ENCODE measurements at regions not wholly inside any gene's neighbourhood (a gene's known extent, or its start where the extent isn't known, plus 50 kb on each side); places are given as distances from the start of the nearest gene placed in this dataset.
"Not testable (repeated sequence)": the region's sequence is repeated elsewhere in the genome, so short reads cannot be mapped to it uniquely, and the experiment has no call there.

GRCh38 chr7:55261386-55261770 lies 103.8 kb upstream of the LANCL2 start:
- no peaks in the 10 kb centered on the region for H3K9me3 ChIP-seq (ENCODE audit: low read length)

GRCh38 chr7:55265328-55265727 lies 99.8 kb upstream of the LANCL2 start:
- POLR2A ChIA-PET: interaction anchor here (0.6 to 1.0 kb wide), 5 partner anchors 19 to 506 kb away, joined by 3 read pairs; partner anchors contain the start of gene SEC61G
- H3K36me3 ChIP-seq (ENCODE audit: insufficient read depth, low read length); CTCF ChIA-PET (ENCODE audit: unreplicated experiment); H3K79me2 ChIP-seq (ENCODE audit: insufficient read depth, low read depth, low read length); H3K4me3 ChIP-seq (ENCODE audit: low read depth, low read length, poor library complexity, severe bottlenecking); H4K20me1 ChIP-seq (ENCODE audit: insufficient read depth, low read length); H3K4me1 ChIP-seq (ENCODE audit: insufficient read depth, low read length, poor library complexity, severe bottlenecking); H3K4me2 ChIP-seq (ENCODE audit: low read length); intact Hi-C loops (cut with micrococcal nuclease; ENCODE audit: unreplicated experiment); H2AFZ ChIP-seq (ENCODE audit: low read length); H3K27ac ChIP-seq (ENCODE audit: low read depth, low read length, poor library complexity, severe bottlenecking); DNase-seq (ENCODE audit: low spot score); H3K9me3 ChIP-seq (ENCODE audit: low read length); H3K9me2 ChIP-seq (ENCODE audit: insufficient read depth, low read length); BruUV-seq (replicated peaks): not testable (repeated sequence)

More at GRCh38 chr7:55261386-55261770, 103.8 kb upstream of the LANCL2 start:
- Histone ChIP-seq H3K36me3 (ENCODE audit: insufficient read depth, low read length) (no peaks in the 10 kb centered on the region), H2AFZ (ENCODE audit: low read length) (no peak overlapping the region), H3K79me2 (ENCODE audit: insufficient read depth, low read depth, low read length) (no peaks in the 10 kb centered on the region), H3K9me2 (ENCODE audit: insufficient read depth, low read length) (no peaks in the 10 kb centered on the region), H3K27ac (ENCODE audit: low read depth, low read length, poor library complexity, severe bottlenecking) (no peak overlapping the region), H3K4me2 (ENCODE audit: low read length) (no peak overlapping the region), H3K4me1 (ENCODE audit: insufficient read depth, low read length, poor library complexity, severe bottlenecking) (no peaks in the 10 kb centered on the region), H3K4me3 (ENCODE audit: low read depth, low read length, poor library complexity, severe bottlenecking) (no peak overlapping the region), H4K20me1 (ENCODE audit: insufficient read depth, low read length) (no peaks in the 10 kb centered on the region)
- no peak for DNase-seq (ENCODE audit: low spot score)
- TF ChIP-seq EZH2phosphoT487 (IDR thresholded peaks at IDR 0.05; ENCODE audit: borderline replicate concordance, low read depth, low read length): no peak
- no peak for TF ChIP-seq CTCF (conservative IDR thresholded peaks at IDR 0.05; ENCODE audit: low read length)
- ChIA-PET CTCF (ENCODE audit: unreplicated experiment) (no interaction called here), POLR2A (no interaction called here)
- no TSS peak for BruUV-seq (replicated peaks)
- intact Hi-C loops (cut with micrococcal nuclease; ENCODE audit: unreplicated experiment): no loop called here

GRCh38 chr7:55265836-55266642 lies 99.1 kb upstream of the LANCL2 start:
- TF ChIP-seq EZH2phosphoT487 (IDR thresholded peaks at IDR 0.05; ENCODE audit: borderline replicate concordance, low read depth, low read length): no peak
- no peak for TF ChIP-seq CTCF (conservative IDR thresholded peaks at IDR 0.05; ENCODE audit: low read length)
- H4K20me1 ChIP-seq (ENCODE audit: insufficient read depth, low read length): no peaks in the 10 kb centered on the region
- no TSS peak for BruUV-seq (replicated peaks)
- H3K4me3 ChIP-seq (ENCODE audit: low read depth, low read length, poor library complexity, severe bottlenecking): no peak overlapping the region
- no peak for DNase-seq (ENCODE audit: low spot score)
- no peak overlapping the region for H3K4me2 ChIP-seq (ENCODE audit: low read length)
- no peaks in the 10 kb centered on the region for H3K79me2 ChIP-seq (ENCODE audit: insufficient read depth, low read depth, low read length)
- H3K36me3 ChIP-seq (ENCODE audit: insufficient read depth, low read length): no peaks in the 10 kb centered on the region
- no peaks in the 10 kb centered on the region for H3K9me2 ChIP-seq (ENCODE audit: insufficient read depth, low read length)
- H3K9me3 ChIP-seq (ENCODE audit: low read length): no peaks in the 10 kb centered on the region
- H3K4me1 ChIP-seq (ENCODE audit: insufficient read depth, low read length, poor library complexity, severe bottlenecking): no peaks in the 10 kb centered on the region
- POLR2A ChIA-PET: interaction anchor here (0.6 to 0.9 kb wide), 2 partner anchors 19 to 31 kb away, joined by 3 read pairs; no protein-coding TSS in a partner anchor
- H3K27ac ChIP-seq (ENCODE audit: low read depth, low read length, poor library complexity, severe bottlenecking): no peak overlapping the region
- intact Hi-C loops (cut with micrococcal nuclease; ENCODE audit: unreplicated experiment): no loop called here
- CTCF ChIA-PET (ENCODE audit: unreplicated experiment): no interaction called here
- no peak overlapping the region for H2AFZ ChIP-seq (ENCODE audit: low read length)

Data from OCI-LY7 (cell line).